ENCODE measurements at regions not wholly inside any gene's neighbourhood (a gene's known extent, or its start where the extent isn't known, plus 50 kb on each side); places are given as distances from the start of the nearest gene placed in this dataset.
"Not testable (repeated sequence)": the region's sequence is repeated elsewhere in the genome, so short reads cannot be mapped to it uniquely, and the experiment has no call there.

DNA sequence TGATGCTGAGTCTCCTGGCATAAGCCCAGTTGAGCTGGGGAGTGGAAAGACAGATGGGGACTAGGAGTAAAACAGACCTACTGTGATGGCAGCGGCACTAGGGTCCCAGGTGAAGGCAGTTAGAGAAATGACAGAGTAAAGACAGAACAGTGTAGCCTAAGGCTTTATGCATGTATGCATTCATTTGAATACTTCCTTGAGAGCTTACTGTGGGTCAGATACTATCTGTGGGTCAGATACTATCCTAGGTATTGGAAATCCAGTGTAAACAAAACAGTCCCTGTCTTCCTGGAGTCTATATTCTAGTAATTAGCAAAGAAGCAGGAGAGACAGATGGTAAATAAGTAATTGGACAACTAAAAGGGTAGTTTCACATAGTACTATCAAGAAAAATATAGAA, 73.7 kb upstream of the LRCH1 start:
- TF ChIP-seq, protein P1, sequence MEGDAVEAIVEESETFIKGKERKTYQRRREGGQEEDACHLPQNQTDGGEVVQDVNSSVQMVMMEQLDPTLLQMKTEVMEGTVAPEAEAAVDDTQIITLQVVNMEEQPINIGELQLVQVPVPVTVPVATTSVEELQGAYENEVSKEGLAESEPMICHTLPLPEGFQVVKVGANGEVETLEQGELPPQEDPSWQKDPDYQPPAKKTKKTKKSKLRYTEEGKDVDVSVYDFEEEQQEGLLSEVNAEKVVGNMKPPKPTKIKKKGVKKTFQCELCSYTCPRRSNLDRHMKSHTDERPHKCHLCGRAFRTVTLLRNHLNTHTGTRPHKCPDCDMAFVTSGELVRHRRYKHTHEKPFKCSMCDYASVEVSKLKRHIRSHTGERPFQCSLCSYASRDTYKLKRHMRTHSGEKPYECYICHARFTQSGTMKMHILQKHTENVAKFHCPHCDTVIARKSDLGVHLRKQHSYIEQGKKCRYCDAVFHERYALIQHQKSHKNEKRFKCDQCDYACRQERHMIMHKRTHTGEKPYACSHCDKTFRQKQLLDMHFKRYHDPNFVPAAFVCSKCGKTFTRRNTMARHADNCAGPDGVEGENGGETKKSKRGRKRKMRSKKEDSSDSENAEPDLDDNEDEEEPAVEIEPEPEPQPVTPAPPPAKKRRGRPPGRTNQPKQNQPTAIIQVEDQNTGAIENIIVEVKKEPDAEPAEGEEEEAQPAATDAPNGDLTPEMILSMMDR (IDR thresholded peaks at IDR 0.05; ENCODE audit: extremely low read depth, missing control alignments), result no peak
- no peak for DNase-seq (ENCODE audit: low spot score)

DNA sequence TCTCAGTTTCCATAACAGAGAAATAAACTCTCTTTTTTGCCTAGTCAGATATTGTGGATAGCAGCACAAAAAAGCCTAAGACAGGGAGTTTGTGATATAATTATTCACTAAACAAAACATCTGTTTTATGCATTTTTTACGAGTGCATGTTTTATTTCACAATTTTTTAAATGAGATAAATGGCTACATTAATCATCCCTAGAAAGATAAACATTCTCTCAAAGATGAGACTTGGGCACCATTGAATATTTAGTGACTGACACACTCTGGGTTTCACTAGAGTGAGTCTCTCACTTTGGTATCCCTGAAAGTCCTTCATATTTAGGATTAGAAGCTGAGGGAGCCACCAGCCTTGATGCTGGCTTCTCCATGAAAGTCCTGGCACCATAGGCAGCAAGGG, 74.3 kb upstream of the LRCH1 start:
- no peak for DNase-seq (ENCODE audit: low spot score)
- TF ChIP-seq, protein P1 (IDR thresholded peaks at IDR 0.05; ENCODE audit: extremely low read depth, missing control alignments), result no peak

DNA sequence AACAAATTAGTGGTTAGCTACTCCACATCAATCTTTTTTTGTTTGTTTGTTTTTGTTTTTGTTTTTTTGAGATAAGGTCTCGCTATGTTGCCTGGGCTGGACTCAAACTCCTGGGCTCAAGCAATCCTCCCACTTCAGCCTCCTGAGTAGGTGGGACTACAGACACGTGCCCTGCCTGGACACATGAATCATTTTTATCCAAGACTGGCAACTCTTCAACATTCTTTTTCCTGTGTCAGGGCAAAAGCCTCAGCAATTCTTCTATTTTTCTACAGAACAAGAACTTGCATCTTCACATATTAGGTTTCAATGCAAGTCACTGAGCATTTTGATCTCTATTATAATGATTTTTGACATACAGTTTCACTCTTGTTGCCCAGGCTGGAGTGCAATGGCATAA, 76.8 kb upstream of the LRCH1 start:
- TF ChIP-seq, protein P1 (IDR thresholded peaks at IDR 0.05; ENCODE audit: extremely low read depth, missing control alignments), result no peak
- DNase-seq (ENCODE audit: low spot score), result no peak

DNA sequence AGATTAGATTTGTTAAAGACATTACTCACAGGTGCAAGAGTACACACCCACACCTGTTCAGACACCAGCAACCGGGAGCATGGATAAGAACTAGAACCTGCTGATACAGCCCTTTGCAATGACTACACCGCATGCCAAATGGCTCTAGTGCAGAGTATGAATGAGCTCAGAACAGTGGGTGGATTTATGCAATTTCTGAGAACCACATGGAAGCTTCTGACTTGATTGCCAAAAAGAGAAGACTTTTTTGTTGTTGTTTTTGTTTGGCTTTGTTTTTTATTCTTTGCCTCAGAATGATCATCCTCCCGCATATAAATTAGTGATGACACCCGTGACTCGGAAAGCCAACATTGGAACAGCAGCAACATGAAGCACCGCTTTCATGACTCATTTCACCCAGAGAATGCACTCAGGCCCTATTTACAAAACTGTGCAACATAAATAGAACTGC, 77.4 kb upstream of the LRCH1 start:
- no peak for DNase-seq (ENCODE audit: low spot score)
- TF ChIP-seq, protein P1 (IDR thresholded peaks at IDR 0.05; ENCODE audit: extremely low read depth, missing control alignments), result no peak

DNA sequence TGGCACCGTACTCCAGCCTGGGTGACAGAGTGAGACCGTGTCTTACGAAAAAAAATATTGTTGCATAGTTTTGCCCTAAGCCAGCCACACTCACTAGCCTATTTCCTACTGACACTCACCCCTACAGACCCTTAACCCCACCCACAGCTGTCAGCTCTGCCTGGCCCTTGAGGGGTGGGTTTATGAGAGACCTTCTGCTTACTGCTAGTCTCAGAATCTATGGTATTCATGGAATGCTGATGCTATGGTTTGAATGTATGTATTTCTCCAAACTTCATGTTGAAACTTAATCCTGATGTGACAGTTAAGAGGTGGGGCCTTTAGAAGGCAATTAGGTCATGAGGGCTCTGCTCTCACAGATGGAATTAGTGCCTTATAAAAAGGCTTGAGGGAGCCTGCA, 79.2 kb upstream of the LRCH1 start:
- DNase-seq (ENCODE audit: low spot score), result no peak
- TF ChIP-seq, protein P1 (IDR thresholded peaks at IDR 0.05; ENCODE audit: extremely low read depth, missing control alignments), result no peak

DNA sequence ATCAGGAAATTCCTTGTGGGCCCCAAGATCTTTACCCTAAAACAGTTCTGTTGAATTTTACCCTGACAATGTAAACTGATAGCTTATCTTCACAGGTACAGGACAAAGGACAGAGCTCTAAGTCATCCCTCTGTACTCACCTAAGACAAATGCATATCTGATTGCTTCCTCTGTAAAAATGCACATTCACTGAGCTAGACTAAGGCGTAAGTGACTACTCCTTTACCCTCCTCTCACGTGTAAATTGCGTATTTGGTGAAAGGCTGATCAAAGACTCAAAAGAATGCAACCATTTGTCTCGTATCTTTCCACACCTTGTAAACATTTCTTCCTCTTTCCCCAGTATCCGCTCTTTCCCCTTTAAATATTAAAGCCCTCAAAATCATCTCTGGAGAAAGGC, 80.6 kb upstream of the LRCH1 start:
- TF ChIP-seq, protein P1 (IDR thresholded peaks at IDR 0.05; ENCODE audit: extremely low read depth, missing control alignments), result no peak
- DNase-seq (ENCODE audit: low spot score), result no peak

DNA sequence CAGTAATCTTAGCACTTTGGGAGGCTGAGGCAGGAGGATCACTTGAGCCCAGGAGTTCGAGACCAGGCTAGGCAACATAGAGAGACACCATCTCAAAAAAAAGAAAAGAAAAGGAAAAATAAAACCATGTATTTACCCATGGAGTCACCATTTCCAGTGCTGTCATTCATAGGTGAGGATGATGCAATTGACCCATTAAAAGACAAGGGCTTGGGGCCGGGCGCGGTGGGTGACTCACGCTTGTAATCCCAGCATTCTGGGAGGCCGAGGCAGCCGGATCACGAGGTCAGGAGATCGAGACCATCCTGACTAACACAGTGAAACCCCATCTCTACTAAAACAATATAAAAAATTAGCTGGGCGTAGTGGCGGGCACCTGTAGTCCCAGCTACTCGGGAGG, 82.6 kb upstream of the RUBCNL start:
- DNase-seq (ENCODE audit: low spot score), result not testable (repeated sequence)

DNA sequence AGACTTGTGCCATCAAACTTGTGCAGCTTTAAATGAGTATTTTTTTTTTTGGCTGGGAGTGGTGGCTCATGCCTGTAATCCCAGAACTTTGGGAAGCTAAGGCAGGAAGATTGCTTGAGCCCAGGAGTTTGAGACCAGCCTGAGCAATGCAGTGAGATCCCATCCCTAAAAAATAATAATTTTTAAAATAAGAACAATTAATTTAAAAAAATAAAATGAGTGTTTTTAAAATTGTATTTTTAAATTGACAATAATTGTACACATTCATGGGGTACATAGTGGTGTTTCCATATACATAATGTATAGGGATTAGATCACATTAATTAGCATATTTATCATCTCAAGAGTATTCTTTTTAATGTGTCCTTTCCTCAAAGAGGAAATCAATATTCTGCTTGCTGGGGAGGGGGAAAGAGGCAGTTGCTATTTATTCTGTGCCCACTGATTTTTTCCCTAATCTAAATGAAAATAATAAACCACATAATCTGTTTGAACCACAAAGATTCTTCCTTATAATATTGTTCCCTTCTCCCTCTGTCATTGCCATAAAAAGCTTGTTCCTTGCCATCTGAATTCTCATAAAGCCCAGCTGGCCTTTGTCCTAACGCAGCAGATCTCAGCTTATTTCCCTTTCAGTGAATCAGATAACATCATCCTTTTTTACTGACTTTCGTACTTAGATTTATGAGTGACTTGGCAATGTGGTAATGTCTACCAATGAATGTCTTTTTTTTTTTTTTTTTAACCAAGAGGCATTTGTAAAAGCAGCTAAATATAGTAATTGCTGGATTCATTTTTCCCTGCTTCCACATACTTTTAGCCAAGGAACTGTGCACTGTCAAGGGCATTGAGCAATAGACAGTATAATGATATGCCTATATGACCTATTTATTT, 81.8 kb upstream of the RUBCNL start:
- TF ChIP-seq, protein P1 (IDR thresholded peaks at IDR 0.05; ENCODE audit: extremely low read depth, missing control alignments), result no peak
- no peak for DNase-seq (ENCODE audit: low spot score)

DNA sequence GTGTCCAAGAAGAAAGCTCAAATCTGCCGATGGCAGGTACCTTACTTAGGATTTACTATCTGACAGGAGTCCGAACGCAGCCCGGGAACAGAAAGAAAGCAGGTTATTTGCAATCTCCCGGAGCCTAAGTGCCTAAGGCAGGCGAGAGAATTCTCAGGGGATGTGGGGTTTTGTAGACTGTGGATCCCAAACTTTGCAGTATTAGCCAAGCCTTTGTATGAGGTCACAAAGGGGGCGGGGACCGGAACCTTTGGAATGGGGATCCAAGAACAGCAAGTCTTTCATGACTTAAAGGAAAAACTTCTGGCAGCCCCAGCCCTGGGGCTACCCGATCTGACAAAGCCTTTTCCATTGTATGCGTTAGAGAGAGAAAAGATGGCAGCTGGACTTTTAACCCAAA, 80.6 kb upstream of the RUBCNL start:
- DNase-seq (ENCODE audit: low spot score), result not testable (repeated sequence)

DNA sequence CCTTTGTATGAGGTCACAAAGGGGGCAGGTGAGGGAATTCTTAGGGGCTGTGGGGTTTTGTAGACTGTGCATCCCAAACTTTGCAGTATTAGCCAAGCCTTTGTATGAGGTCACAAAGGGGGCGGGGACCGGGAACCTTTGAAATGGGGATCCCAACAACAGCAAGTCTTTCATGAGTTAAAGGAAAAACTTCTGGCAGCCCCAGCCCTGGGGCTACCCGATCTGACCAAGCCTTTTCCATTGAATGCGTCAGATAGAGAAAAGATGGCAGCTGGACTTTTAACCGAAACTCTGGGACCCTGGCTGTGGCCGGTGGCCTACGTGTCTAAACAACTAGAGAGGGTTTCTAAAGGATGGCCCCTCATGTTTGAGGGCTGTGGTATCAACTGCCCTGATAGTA, 79.0 kb upstream of the RUBCNL start:
- not testable (repeated sequence) for DNase-seq (ENCODE audit: low spot score)
